ENCODE measurements at regions not wholly inside any gene's neighbourhood (a gene's known extent, or its start where the extent isn't known, plus 50 kb on each side); places are given as distances from the start of the nearest gene placed in this dataset.
"Not testable (repeated sequence)": the region's sequence is repeated elsewhere in the genome, so short reads cannot be mapped to it uniquely, and the experiment has no call there.

- H3K9ac ChIP-seq (ENCODE audit: low read depth in 1 of 3, low read length in 3 of 3), result not testable (repeated sequence)
Measured at GRCh38 chr21:6428498-6429092, 4092.8 kb upstream of the TPTE start.

GRCh38 chr21:6429924-6430323 is 4091.5 kb upstream of the TPTE start:
- not testable (repeated sequence) for H3K27me3 ChIP-seq (ENCODE audit: control insufficient read depth in 3 of 3, insufficient read depth in 3 of 3, low read length in 3 of 3); H3K9me3 ChIP-seq (ENCODE audit: control insufficient read depth in 3 of 3, low read length in 3 of 3); H3K4me1 ChIP-seq (ENCODE audit: control insufficient read depth in 3 of 3, insufficient read depth in 3 of 3, low read length in 3 of 3); H3K36me3 ChIP-seq (ENCODE audit: control insufficient read depth in 3 of 3, insufficient read depth in 3 of 3, low read length in 3 of 3); H3K4me3 ChIP-seq (ENCODE audit: low read length in 3 of 3); H3K27ac ChIP-seq (ENCODE audit: low read depth, low read length); H3K9ac ChIP-seq (ENCODE audit: low read depth in 1 of 3, low read length in 3 of 3)

More at GRCh38 chr21:6428498-6429092, 4092.8 kb upstream of the TPTE start:
- not testable (repeated sequence) for H3K27me3 ChIP-seq (ENCODE audit: control insufficient read depth in 3 of 3, insufficient read depth in 3 of 3, low read length in 3 of 3); H3K4me3 ChIP-seq (ENCODE audit: low read length in 3 of 3); H3K27ac ChIP-seq (ENCODE audit: low read depth, low read length); H3K36me3 ChIP-seq (ENCODE audit: control insufficient read depth in 3 of 3, insufficient read depth in 3 of 3, low read length in 3 of 3); H3K4me1 ChIP-seq (ENCODE audit: control insufficient read depth in 3 of 3, insufficient read depth in 3 of 3, low read length in 3 of 3); H3K9me3 ChIP-seq (ENCODE audit: control insufficient read depth in 3 of 3, low read length in 3 of 3)

GRCh38 chr21:6433149-6433548 is 4088.2 kb upstream of the TPTE start:
- not testable (repeated sequence) for H3K27ac ChIP-seq (ENCODE audit: low read depth, low read length); H3K9me3 ChIP-seq (ENCODE audit: control insufficient read depth in 3 of 3, low read length in 3 of 3); H3K27me3 ChIP-seq (ENCODE audit: control insufficient read depth in 3 of 3, insufficient read depth in 3 of 3, low read length in 3 of 3); H3K4me1 ChIP-seq (ENCODE audit: control insufficient read depth in 3 of 3, insufficient read depth in 3 of 3, low read length in 3 of 3); H3K4me3 ChIP-seq (ENCODE audit: low read length in 3 of 3); H3K9ac ChIP-seq (ENCODE audit: low read depth in 1 of 3, low read length in 3 of 3); H3K36me3 ChIP-seq (ENCODE audit: control insufficient read depth in 3 of 3, insufficient read depth in 3 of 3, low read length in 3 of 3)

GRCh38 chr21:6436205-6436604 is 4085.2 kb upstream of the TPTE start:
- H3K9ac ChIP-seq (ENCODE audit: low read depth in 1 of 3, low read length in 3 of 3); H3K27me3 ChIP-seq (ENCODE audit: control insufficient read depth in 3 of 3, insufficient read depth in 3 of 3, low read length in 3 of 3); H3K36me3 ChIP-seq (ENCODE audit: control insufficient read depth in 3 of 3, insufficient read depth in 3 of 3, low read length in 3 of 3); H3K27ac ChIP-seq (ENCODE audit: low read depth, low read length); H3K4me1 ChIP-seq (ENCODE audit: control insufficient read depth in 3 of 3, insufficient read depth in 3 of 3, low read length in 3 of 3); H3K9me3 ChIP-seq (ENCODE audit: control insufficient read depth in 3 of 3, low read length in 3 of 3); H3K4me3 ChIP-seq (ENCODE audit: low read length in 3 of 3): not testable (repeated sequence)

GRCh38 chr21:6436971-6437833 is 4084.2 kb upstream of the TPTE start:
- H3K27ac ChIP-seq (ENCODE audit: low read depth, low read length); H3K9ac ChIP-seq (ENCODE audit: low read depth in 1 of 3, low read length in 3 of 3); H3K9me3 ChIP-seq (ENCODE audit: control insufficient read depth in 3 of 3, low read length in 3 of 3); H3K4me1 ChIP-seq (ENCODE audit: control insufficient read depth in 3 of 3, insufficient read depth in 3 of 3, low read length in 3 of 3); H3K27me3 ChIP-seq (ENCODE audit: control insufficient read depth in 3 of 3, insufficient read depth in 3 of 3, low read length in 3 of 3); H3K36me3 ChIP-seq (ENCODE audit: control insufficient read depth in 3 of 3, insufficient read depth in 3 of 3, low read length in 3 of 3); H3K4me3 ChIP-seq (ENCODE audit: low read length in 3 of 3): not testable (repeated sequence)

GRCh38 chr21:6437834-6438187 is 4083.6 kb upstream of the TPTE start:
- H3K27ac ChIP-seq (ENCODE audit: low read depth, low read length); H3K4me3 ChIP-seq (ENCODE audit: low read length in 3 of 3); H3K9me3 ChIP-seq (ENCODE audit: control insufficient read depth in 3 of 3, low read length in 3 of 3); H3K4me1 ChIP-seq (ENCODE audit: control insufficient read depth in 3 of 3, insufficient read depth in 3 of 3, low read length in 3 of 3); H3K9ac ChIP-seq (ENCODE audit: low read depth in 1 of 3, low read length in 3 of 3); H3K36me3 ChIP-seq (ENCODE audit: control insufficient read depth in 3 of 3, insufficient read depth in 3 of 3, low read length in 3 of 3); H3K27me3 ChIP-seq (ENCODE audit: control insufficient read depth in 3 of 3, insufficient read depth in 3 of 3, low read length in 3 of 3): not testable (repeated sequence)

GRCh38 chr21:6439058-6439457 is 4082.3 kb upstream of the TPTE start:
- not testable (repeated sequence) for H3K36me3 ChIP-seq (ENCODE audit: control insufficient read depth in 3 of 3, insufficient read depth in 3 of 3, low read length in 3 of 3); H3K9me3 ChIP-seq (ENCODE audit: control insufficient read depth in 3 of 3, low read length in 3 of 3); H3K9ac ChIP-seq (ENCODE audit: low read depth in 1 of 3, low read length in 3 of 3); H3K27ac ChIP-seq (ENCODE audit: low read depth, low read length); H3K27me3 ChIP-seq (ENCODE audit: control insufficient read depth in 3 of 3, insufficient read depth in 3 of 3, low read length in 3 of 3); H3K4me1 ChIP-seq (ENCODE audit: control insufficient read depth in 3 of 3, insufficient read depth in 3 of 3, low read length in 3 of 3); H3K4me3 ChIP-seq (ENCODE audit: low read length in 3 of 3)

- H3K4me3 ChIP-seq (ENCODE audit: low read length in 3 of 3); H3K4me1 ChIP-seq (ENCODE audit: control insufficient read depth in 3 of 3, insufficient read depth in 3 of 3, low read length in 3 of 3); H3K27me3 ChIP-seq (ENCODE audit: control insufficient read depth in 3 of 3, insufficient read depth in 3 of 3, low read length in 3 of 3); H3K27ac ChIP-seq (ENCODE audit: low read depth, low read length); H3K9me3 ChIP-seq (ENCODE audit: control insufficient read depth in 3 of 3, low read length in 3 of 3); H3K36me3 ChIP-seq (ENCODE audit: control insufficient read depth in 3 of 3, insufficient read depth in 3 of 3, low read length in 3 of 3); H3K9ac ChIP-seq (ENCODE audit: low read depth in 1 of 3, low read length in 3 of 3): not testable (repeated sequence)
Measured at GRCh38 chr21:6454648-6455340, 4066.6 kb upstream of the TPTE start.

- not testable (repeated sequence) for H3K4me1 ChIP-seq (ENCODE audit: control insufficient read depth in 3 of 3, insufficient read depth in 3 of 3, low read length in 3 of 3); H3K27ac ChIP-seq (ENCODE audit: low read depth, low read length); H3K9me3 ChIP-seq (ENCODE audit: control insufficient read depth in 3 of 3, low read length in 3 of 3); H3K4me3 ChIP-seq (ENCODE audit: low read length in 3 of 3); H3K36me3 ChIP-seq (ENCODE audit: control insufficient read depth in 3 of 3, insufficient read depth in 3 of 3, low read length in 3 of 3); H3K27me3 ChIP-seq (ENCODE audit: control insufficient read depth in 3 of 3, insufficient read depth in 3 of 3, low read length in 3 of 3); H3K9ac ChIP-seq (ENCODE audit: low read depth in 1 of 3, low read length in 3 of 3)
Measured at GRCh38 chr21:6456011-6456661, 4065.2 kb upstream of the TPTE start.

- H3K27me3 ChIP-seq (ENCODE audit: control insufficient read depth in 3 of 3, insufficient read depth in 3 of 3, low read length in 3 of 3); H3K4me3 ChIP-seq (ENCODE audit: low read length in 3 of 3); H3K27ac ChIP-seq (ENCODE audit: low read depth, low read length); H3K9ac ChIP-seq (ENCODE audit: low read depth in 1 of 3, low read length in 3 of 3); H3K36me3 ChIP-seq (ENCODE audit: control insufficient read depth in 3 of 3, insufficient read depth in 3 of 3, low read length in 3 of 3); H3K4me1 ChIP-seq (ENCODE audit: control insufficient read depth in 3 of 3, insufficient read depth in 3 of 3, low read length in 3 of 3); H3K9me3 ChIP-seq (ENCODE audit: control insufficient read depth in 3 of 3, low read length in 3 of 3): not testable (repeated sequence)
Measured at GRCh38 chr21:6459761-6460160, 4061.6 kb upstream of the TPTE start.
